GM23338 (cell line): ENCODE measurements at regions not wholly inside any gene's neighbourhood (a gene's known extent, or its start where the extent isn't known, plus 50 kb on each side); places are given as distances from the start of the nearest gene placed in this dataset.

Source experiments
- CREB1 ChIP-seq: fragments of 250-450 bp; sonication (Bioruptor Pico); IDR thresholded peaks from 2 replicates; pipeline ENCODE4 v1.5.0; 2020; ENCODE audit warnings: low read depth, mild to moderate bottlenecking, moderate library complexity
- EZH2 ChIP-seq: fragments of 200-600 bp; sonication (generic); IDR thresholded peaks from one replicate; pipeline ENCODE4 v1.8.0; 2017; ENCODE audit warnings: antibody characterized with exemption, mild to moderate bottlenecking, low read depth; ENCODE audit not compliant: unreplicated experiment
- EZH2phosphoT487 ChIP-seq: fragments of 200-600 bp; sonication (generic); IDR thresholded peaks from one replicate; pipeline ENCODE4 v1.8.1; 2018; ENCODE audit warnings: antibody characterized with exemption; ENCODE audit not compliant: unreplicated experiment
- JUNB ChIP-seq: IDR thresholded peaks from one replicate; pipeline ENCODE4 v1.6.1; 2016; ENCODE audit warnings: antibody characterized with exemption; ENCODE audit not compliant: unreplicated experiment
- NANOG ChIP-seq: IDR thresholded peaks from 2 replicates; pipeline ENCODE4 v1.6.1; 2016; ENCODE audit warnings: antibody characterized with exemption, borderline replicate concordance
- POLR2AphosphoS5 ChIP-seq: IDR thresholded peaks from 2 replicates; pipeline ENCODE4 v1.6.1; 2016; ENCODE audit warnings: antibody characterized with exemption, low read depth
- STAT1 ChIP-seq: IDR thresholded peaks from one replicate; pipeline ENCODE4 v1.6.1; 2016; ENCODE audit warnings: antibody characterized with exemption; ENCODE audit not compliant: unreplicated experiment
- ZNF114 ChIP-seq: fragments of 250-450 bp; sonication (Bioruptor Pico); IDR thresholded peaks from 2 replicates; pipeline ENCODE4 v1.5.0; 2020; ENCODE audit warnings: mild to moderate bottlenecking, moderate library complexity
- TF ChIP-seq, protein P1 (sequence below), 2 experiments: fragments of 200-600 bp in 1 of 2; sonication (generic) in 1 of 2; conservative IDR thresholded peaks; 2 replicates each; pipeline versions ENCODE4 v1.5.1 to v1.6.1; 2016 to 2017; ENCODE audit warnings: antibody characterized with exemption in 2 of 2, low read depth in 2 of 2, mild to moderate bottlenecking in 2 of 2, moderate library complexity in 1 of 2
- TF ChIP-seq, protein P2 (sequence below): fragments of 250-450 bp; sonication (Bioruptor Pico); IDR thresholded peaks from 2 replicates; pipeline ENCODE4 v1.5.0; 2020; ENCODE audit warnings: mild to moderate bottlenecking, moderate library complexity
- TF ChIP-seq, protein P3 (sequence below): IDR thresholded peaks from 2 replicates; pipeline ENCODE4 v1.6.1; 2016; ENCODE audit warnings: antibody characterized with exemption
- TF ChIP-seq, protein P4 (sequence below): IDR thresholded peaks from one replicate; pipeline ENCODE4 v1.6.1; 2018; ENCODE audit warnings: antibody characterized with exemption; ENCODE audit not compliant: unreplicated experiment

DNA sequence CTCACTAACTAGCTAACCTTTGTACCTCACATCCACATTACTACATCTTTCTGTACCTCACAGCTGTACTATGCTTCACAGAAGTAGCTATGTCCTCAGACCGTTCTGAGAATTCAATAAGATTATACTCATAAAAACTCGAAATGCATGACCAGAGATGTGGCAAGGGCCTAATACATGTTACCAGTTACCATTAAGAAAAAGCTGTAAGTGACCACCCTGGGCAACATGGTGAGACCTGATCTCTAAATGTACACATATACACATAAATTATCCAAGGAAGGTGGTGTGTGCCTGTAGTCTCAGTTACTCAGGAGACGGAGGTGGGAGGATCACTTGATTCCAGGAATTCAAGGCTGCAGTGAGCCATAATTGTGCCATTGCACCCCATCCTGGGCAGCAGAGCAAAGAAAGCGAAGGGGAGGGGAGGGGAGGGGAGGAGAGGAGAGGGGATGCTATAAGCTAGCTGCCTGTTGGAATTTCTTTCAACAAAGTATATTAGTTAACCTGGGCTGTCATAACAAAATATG is 482.6 kb upstream of the ZNF717 start:
- TF ChIP-seq, protein P1, sequence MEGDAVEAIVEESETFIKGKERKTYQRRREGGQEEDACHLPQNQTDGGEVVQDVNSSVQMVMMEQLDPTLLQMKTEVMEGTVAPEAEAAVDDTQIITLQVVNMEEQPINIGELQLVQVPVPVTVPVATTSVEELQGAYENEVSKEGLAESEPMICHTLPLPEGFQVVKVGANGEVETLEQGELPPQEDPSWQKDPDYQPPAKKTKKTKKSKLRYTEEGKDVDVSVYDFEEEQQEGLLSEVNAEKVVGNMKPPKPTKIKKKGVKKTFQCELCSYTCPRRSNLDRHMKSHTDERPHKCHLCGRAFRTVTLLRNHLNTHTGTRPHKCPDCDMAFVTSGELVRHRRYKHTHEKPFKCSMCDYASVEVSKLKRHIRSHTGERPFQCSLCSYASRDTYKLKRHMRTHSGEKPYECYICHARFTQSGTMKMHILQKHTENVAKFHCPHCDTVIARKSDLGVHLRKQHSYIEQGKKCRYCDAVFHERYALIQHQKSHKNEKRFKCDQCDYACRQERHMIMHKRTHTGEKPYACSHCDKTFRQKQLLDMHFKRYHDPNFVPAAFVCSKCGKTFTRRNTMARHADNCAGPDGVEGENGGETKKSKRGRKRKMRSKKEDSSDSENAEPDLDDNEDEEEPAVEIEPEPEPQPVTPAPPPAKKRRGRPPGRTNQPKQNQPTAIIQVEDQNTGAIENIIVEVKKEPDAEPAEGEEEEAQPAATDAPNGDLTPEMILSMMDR (conservative IDR thresholded peaks at IDR 0.05; ENCODE audit: low read depth in 2 of 2) = no peak
- TF ChIP-seq CREB1 (CRISPR knock-in tag) (no peak), EZH2 (no peak), JUNB (no peak), ZNF114 (CRISPR knock-in tag) (no peak), POLR2AphosphoS5 (no peak), EZH2phosphoT487 (no peak), NANOG (no peak), STAT1 (no peak)
- TF ChIP-seq, protein P2, sequence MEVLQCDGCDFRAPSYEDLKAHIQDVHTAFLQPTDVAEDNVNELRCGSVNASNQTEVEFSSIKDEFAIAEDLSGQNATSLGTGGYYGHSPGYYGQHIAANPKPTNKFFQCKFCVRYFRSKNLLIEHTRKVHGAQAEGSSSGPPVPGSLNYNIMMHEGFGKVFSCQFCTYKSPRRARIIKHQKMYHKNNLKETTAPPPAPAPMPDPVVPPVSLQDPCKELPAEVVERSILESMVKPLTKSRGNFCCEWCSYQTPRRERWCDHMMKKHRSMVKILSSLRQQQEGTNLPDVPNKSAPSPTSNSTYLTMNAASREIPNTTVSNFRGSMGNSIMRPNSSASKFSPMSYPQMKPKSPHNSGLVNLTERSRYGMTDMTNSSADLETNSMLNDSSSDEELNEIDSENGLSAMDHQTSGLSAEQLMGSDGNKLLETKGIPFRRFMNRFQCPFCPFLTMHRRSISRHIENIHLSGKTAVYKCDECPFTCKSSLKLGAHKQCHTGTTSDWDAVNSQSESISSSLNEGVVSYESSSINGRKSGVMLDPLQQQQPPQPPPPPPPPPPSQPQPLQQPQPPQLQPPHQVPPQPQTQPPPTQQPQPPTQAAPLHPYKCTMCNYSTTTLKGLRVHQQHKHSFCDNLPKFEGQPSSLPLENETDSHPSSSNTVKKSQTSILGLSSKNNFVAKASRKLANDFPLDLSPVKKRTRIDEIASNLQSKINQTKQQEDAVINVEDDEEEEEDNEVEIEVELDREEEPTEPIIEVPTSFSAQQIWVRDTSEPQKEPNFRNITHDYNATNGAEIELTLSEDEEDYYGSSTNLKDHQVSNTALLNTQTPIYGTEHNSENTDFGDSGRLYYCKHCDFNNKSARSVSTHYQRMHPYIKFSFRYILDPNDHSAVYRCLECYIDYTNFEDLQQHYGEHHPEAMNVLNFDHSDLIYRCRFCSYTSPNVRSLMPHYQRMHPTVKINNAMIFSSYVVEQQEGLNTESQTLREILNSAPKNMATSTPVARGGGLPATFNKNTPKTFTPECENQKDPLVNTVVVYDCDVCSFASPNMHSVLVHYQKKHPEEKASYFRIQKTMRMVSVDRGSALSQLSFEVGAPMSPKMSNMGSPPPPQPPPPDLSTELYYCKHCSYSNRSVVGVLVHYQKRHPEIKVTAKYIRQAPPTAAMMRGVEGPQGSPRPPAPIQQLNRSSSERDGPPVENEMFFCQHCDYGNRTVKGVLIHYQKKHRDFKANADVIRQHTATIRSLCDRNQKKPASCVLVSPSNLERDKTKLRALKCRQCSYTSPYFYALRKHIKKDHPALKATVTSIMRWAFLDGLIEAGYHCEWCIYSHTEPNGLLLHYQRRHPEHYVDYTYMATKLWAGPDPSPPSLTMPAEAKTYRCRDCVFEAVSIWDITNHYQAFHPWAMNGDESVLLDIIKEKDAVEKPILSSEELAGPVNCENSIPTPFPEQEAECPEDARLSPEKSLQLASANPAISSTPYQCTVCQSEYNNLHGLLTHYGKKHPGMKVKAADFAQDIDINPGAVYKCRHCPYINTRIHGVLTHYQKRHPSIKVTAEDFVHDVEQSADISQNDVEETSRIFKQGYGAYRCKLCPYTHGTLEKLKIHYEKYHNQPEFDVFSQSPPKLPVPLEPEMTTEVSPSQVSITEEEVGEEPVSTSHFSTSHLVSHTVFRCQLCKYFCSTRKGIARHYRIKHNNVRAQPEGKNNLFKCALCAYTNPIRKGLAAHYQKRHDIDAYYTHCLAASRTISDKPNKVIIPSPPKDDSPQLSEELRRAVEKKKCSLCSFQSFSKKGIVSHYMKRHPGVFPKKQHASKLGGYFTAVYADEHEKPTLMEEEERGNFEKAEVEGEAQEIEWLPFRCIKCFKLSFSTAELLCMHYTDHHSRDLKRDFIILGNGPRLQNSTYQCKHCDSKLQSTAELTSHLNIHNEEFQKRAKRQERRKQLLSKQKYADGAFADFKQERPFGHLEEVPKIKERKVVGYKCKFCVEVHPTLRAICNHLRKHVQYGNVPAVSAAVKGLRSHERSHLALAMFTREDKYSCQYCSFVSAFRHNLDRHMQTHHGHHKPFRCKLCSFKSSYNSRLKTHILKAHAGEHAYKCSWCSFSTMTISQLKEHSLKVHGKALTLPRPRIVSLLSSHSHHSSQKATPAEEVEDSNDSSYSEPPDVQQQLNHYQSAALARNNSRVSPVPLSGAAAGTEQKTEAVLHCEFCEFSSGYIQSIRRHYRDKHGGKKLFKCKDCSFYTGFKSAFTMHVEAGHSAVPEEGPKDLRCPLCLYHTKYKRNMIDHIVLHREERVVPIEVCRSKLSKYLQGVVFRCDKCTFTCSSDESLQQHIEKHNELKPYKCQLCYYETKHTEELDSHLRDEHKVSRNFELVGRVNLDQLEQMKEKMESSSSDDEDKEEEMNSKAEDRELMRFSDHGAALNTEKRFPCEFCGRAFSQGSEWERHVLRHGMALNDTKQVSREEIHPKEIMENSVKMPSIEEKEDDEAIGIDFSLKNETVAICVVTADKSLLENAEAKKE (CRISPR knock-in tag) = no peak
- TF ChIP-seq, protein P3, sequence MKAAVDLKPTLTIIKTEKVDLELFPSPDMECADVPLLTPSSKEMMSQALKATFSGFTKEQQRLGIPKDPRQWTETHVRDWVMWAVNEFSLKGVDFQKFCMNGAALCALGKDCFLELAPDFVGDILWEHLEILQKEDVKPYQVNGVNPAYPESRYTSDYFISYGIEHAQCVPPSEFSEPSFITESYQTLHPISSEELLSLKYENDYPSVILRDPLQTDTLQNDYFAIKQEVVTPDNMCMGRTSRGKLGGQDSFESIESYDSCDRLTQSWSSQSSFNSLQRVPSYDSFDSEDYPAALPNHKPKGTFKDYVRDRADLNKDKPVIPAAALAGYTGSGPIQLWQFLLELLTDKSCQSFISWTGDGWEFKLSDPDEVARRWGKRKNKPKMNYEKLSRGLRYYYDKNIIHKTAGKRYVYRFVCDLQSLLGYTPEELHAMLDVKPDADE = no peak
- TF ChIP-seq, protein P4, sequence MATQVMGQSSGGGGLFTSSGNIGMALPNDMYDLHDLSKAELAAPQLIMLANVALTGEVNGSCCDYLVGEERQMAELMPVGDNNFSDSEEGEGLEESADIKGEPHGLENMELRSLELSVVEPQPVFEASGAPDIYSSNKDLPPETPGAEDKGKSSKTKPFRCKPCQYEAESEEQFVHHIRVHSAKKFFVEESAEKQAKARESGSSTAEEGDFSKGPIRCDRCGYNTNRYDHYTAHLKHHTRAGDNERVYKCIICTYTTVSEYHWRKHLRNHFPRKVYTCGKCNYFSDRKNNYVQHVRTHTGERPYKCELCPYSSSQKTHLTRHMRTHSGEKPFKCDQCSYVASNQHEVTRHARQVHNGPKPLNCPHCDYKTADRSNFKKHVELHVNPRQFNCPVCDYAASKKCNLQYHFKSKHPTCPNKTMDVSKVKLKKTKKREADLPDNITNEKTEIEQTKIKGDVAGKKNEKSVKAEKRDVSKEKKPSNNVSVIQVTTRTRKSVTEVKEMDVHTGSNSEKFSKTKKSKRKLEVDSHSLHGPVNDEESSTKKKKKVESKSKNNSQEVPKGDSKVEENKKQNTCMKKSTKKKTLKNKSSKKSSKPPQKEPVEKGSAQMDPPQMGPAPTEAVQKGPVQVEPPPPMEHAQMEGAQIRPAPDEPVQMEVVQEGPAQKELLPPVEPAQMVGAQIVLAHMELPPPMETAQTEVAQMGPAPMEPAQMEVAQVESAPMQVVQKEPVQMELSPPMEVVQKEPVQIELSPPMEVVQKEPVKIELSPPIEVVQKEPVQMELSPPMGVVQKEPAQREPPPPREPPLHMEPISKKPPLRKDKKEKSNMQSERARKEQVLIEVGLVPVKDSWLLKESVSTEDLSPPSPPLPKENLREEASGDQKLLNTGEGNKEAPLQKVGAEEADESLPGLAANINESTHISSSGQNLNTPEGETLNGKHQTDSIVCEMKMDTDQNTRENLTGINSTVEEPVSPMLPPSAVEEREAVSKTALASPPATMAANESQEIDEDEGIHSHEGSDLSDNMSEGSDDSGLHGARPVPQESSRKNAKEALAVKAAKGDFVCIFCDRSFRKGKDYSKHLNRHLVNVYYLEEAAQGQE = no peak
